Vagina (tissue), 2 donors: ENCODE measurements at regions not wholly inside any gene's neighbourhood (a gene's known extent, or its start where the extent isn't known, plus 50 kb on each side); places are given as distances from the start of the nearest gene placed in this dataset.

Source experiments
- CTCF ChIP-seq, 3 experiments: fragments of 450-650 bp in 2 of 3; fragments of 200-600 bp in 1 of 3; sonication (generic) in 1 of 3; IDR thresholded peaks; one replicate each; pipeline ENCODE4 v1.5.1; 2017 to 2019; ENCODE audit warnings: antibody characterized with exemption in 3 of 3, mild to moderate bottlenecking in 2 of 3, moderate library complexity in 2 of 3
- POLR2A ChIP-seq, 2 donors: fragments of 450-650 bp; IDR thresholded peaks; one replicate each; pipeline ENCODE4 v1.6.1; 2017; ENCODE audit warnings: antibody characterized with exemption in 2 of 2, mild to moderate bottlenecking in 2 of 2, moderate library complexity in 2 of 2
- POLR2AphosphoS5 ChIP-seq, 2 donors: sonication (generic); formaldehyde crosslinking; IDR thresholded peaks; one replicate each; pipeline ENCODE4 v1.9.0; 2017; ENCODE audit warnings: antibody characterized with exemption in 2 of 2, mild to moderate bottlenecking in 2 of 2, low read depth in 1 of 2; ENCODE audit not compliant: insufficient read depth in 1 of 2

- no peak for TF ChIP-seq CTCF (IDR thresholded peaks at IDR 0.05)
- TF ChIP-seq POLR2A (IDR thresholded peaks at IDR 0.05) = no peak
- no peak for TF ChIP-seq POLR2AphosphoS5 (IDR thresholded peaks at IDR 0.05; ENCODE audit: insufficient read depth in 1 of 2, low read depth in 1 of 2)
Measured at GRCh38 chr2:208674919-208675318, 268.3 kb downstream of the PTH2R start.
